SHP77 treated with DMSO at 0.1 percent for 48 hours (cell line): ENCODE measurements at regions not wholly inside any gene's neighbourhood (a gene's known extent, or its start where the extent isn't known, plus 50 kb on each side); places are given as distances from the start of the nearest gene placed in this dataset.

Experiments used
- DNase-seq: peaks from one replicate; lab custom pipeline; 2025; lab: John Stamatoyannopoulos, UW

GRCh38 chr10:111515264-111515663, 438.4 kb downstream of the ADRA2A start:
- DNase-seq: no peak

- DNase-seq: no peak
These were observed 438.9 kb downstream of the ADRA2A start for GRCh38 chr10:111515706-111516105.

- no peak for DNase-seq
These were observed 439.3 kb downstream of the ADRA2A start for GRCh38 chr10:111516144-111516543.

- no peak for DNase-seq
These were observed 445.3 kb downstream of the ADRA2A start for GRCh38 chr10:111522141-111522540.

- DNase-seq: no peak
These were observed 445.7 kb downstream of the ADRA2A start for GRCh38 chr10:111522551-111522950.

- DNase-seq: no peak
These were observed 446.2 kb downstream of the ADRA2A start for GRCh38 chr10:111523016-111523415.

- no peak for DNase-seq
These were observed 447.3 kb downstream of the ADRA2A start for GRCh38 chr10:111524134-111524533.

- no peak for DNase-seq
These were observed 448.9 kb downstream of the ADRA2A start for GRCh38 chr10:111525696-111526095.

- DNase-seq: no peak
These were observed 454.9 kb downstream of the ADRA2A start for GRCh38 chr10:111531690-111532089.

- DNase-seq: no peak
These were observed 455.3 kb downstream of the ADRA2A start for GRCh38 chr10:111532139-111532538.

GRCh38 chr10:111539246-111539645, 462.4 kb downstream of the ADRA2A start:
- no peak for DNase-seq

GRCh38 chr10:111543854-111544253, 467.0 kb downstream of the ADRA2A start:
- DNase-seq: no peak

- no peak for DNase-seq
These were observed 469.2 kb downstream of the ADRA2A start for GRCh38 chr10:111545861-111546605.

- no peak for DNase-seq
These were observed 471.4 kb downstream of the ADRA2A start for GRCh38 chr10:111548084-111548726.

GRCh38 chr10:111551001-111551400, 474.2 kb downstream of the ADRA2A start:
- no peak for DNase-seq

- no peak for DNase-seq
These were observed 479.8 kb downstream of the ADRA2A start for GRCh38 chr10:111556666-111557065.

- DNase-seq: no peak
These were observed 481.4 kb downstream of the ADRA2A start for GRCh38 chr10:111558211-111558610.

- DNase-seq: no peak
These were observed 483.2 kb downstream of the ADRA2A start for GRCh38 chr10:111560027-111560426.

GRCh38 chr10:111561124-111561523, 484.3 kb downstream of the ADRA2A start:
- DNase-seq: no peak

GRCh38 chr10:111565542-111565941, 488.7 kb downstream of the ADRA2A start:
- no peak for DNase-seq

- no peak for DNase-seq
These were observed 501.2 kb downstream of the ADRA2A start for GRCh38 chr10:111578076-111578475.

- no peak for DNase-seq
These were observed 502.6 kb downstream of the ADRA2A start for GRCh38 chr10:111579473-111579872.

- DNase-seq: no peak
These were observed 513.9 kb downstream of the ADRA2A start for GRCh38 chr10:111590703-111591102.

GRCh38 chr10:111593578-111593977, 516.7 kb downstream of the ADRA2A start:
- DNase-seq: no peak
